Natural killer cell (primary cell): ENCODE measurements at regions not wholly inside any gene's neighbourhood (a gene's known extent, or its start where the extent isn't known, plus 50 kb on each side); places are given as distances from the start of the nearest gene placed in this dataset.

Source experiments
- ATAC-seq, 3 donors: fragments of 150-1000 bp in 2 of 3; fragments of 200-7000 bp in 1 of 3; cut with Tn5 transposase; 1 replicate in 1 of 3; 2 replicates in 2 of 3; pipeline ENCODE4 v1.10.0; 2021; ENCODE audit warnings: mild to moderate bottlenecking in 2 of 3, moderate library complexity in 2 of 3
- DNase-seq, 2 donors: peaks; one replicate each; pipeline versions ENCODE4 v3.0.0 to v3.0.0-alpha.2; 2013 to 2021; ENCODE audit warnings: mixed read lengths in 1 of 2
- H3K27ac ChIP-seq: one replicate; pipeline ENCODE4 v1.5.1; 2013; ENCODE audit warnings: mild to moderate bottlenecking, low read length
- H3K27me3 ChIP-seq: one replicate; pipeline ENCODE4 v1.6.1; 2013; ENCODE audit warnings: low read length; ENCODE audit not compliant: control insufficient read depth, insufficient read depth
- H3K36me3 ChIP-seq: one replicate; pipeline ENCODE4 v1.6.1; 2013; ENCODE audit warnings: low read length; ENCODE audit not compliant: control insufficient read depth, insufficient read depth
- H3K4me1 ChIP-seq: one replicate; pipeline ENCODE4 v1.6.1; 2013; ENCODE audit warnings: low read length; ENCODE audit not compliant: control insufficient read depth, insufficient read depth
- H3K4me3 ChIP-seq: one replicate; pipeline ENCODE4 v1.5.1; 2013; ENCODE audit warnings: low read length
- H3K9me3 ChIP-seq: one replicate; pipeline ENCODE4 v1.6.1; 2013; ENCODE audit warnings: low read length; ENCODE audit not compliant: control insufficient read depth, insufficient read depth
- H3K27ac Mint-ChIP-seq, 2 donors: one replicate each; pipeline ENCODE4 v1.8.0; 2022; ENCODE audit warnings: mild to moderate bottlenecking in 2 of 2, mixed read lengths in 2 of 2, moderate library complexity in 1 of 2
- H3K27me3 Mint-ChIP-seq, 2 donors: one replicate each; pipeline ENCODE4 v1.8.0; 2022; ENCODE audit warnings: low read depth in 2 of 2, mixed read lengths in 2 of 2
- H3K36me3 Mint-ChIP-seq: one replicate; pipeline ENCODE4 v1.8.0; 2022; ENCODE audit warnings: mixed read lengths
- H3K4me1 Mint-ChIP-seq, 2 donors: one replicate each; pipeline ENCODE4 v1.8.0; 2022; ENCODE audit warnings: mixed read lengths in 2 of 2
- H3K4me3 Mint-ChIP-seq: one replicate; pipeline ENCODE4 v1.8.0; 2022; ENCODE audit warnings: mild to moderate bottlenecking, moderate library complexity, mixed read lengths
- H3K9me3 Mint-ChIP-seq, 2 donors: one replicate each; pipeline ENCODE4 v1.8.0; 2022; ENCODE audit warnings: mixed read lengths in 2 of 2
- CTCF ChIP-seq: fragments of 200-600 bp; IDR thresholded peaks from one replicate; pipeline ENCODE4 v1.8.0; 2022; ENCODE audit warnings: antibody characterized with exemption
- WGBS: methylation state at CpG from one replicate; pipeline ENCODE4 v1.1.7; 2013; ENCODE audit warnings: missing lambda C conversion rate; ENCODE audit not compliant: insufficient coverage; 5-methylcytosine and 5-hydroxymethylcytosine counted together
- intact Hi-C: fragments of 100-400 bp; cut with micrococcal nuclease; formaldehyde crosslinking; loops from one replicate; pipeline ENCODE4 v1.14.2; 2022

GRCh38 chr3:27623085-27623753 lies 98.9 kb downstream of the EOMES start:
- H3K4me3 Mint-ChIP-seq = no peak overlapping the region
- no peaks in the 10 kb centered on the region for H3K36me3 ChIP-seq
- WGBS = 89% methylated on average over 4 of the region's 4 CpGs
- no peak overlapping the region for H3K27ac ChIP-seq
- H3K36me3 Mint-ChIP-seq = no peaks in the 10 kb centered on the region
- no peak overlapping the region for H3K4me3 ChIP-seq
- no peaks in the 10 kb centered on the region for H3K9me3 ChIP-seq
- H3K4me1 Mint-ChIP-seq = peaks cover 36 to 41% of the 10 kb centered on the region in 2 donors
- H3K4me1 ChIP-seq = peaks cover 12% of the 10 kb centered on the region
- ATAC-seq (no peak), DNase-seq (no peak)
- TF ChIP-seq CTCF = no peak
- H3K27ac Mint-ChIP-seq = no peak overlapping the region
- H3K27me3 ChIP-seq = no peaks in the 10 kb centered on the region
- no peaks in the 10 kb centered on the region for H3K27me3 Mint-ChIP-seq
- no peaks in the 10 kb centered on the region for H3K9me3 Mint-ChIP-seq
- intact Hi-C loops = no loop called here

GRCh38 chr3:27617552-27617951 lies 104.6 kb downstream of the EOMES start:
- no peak overlapping the region for H3K4me3 Mint-ChIP-seq
- no peak overlapping the region for H3K27ac Mint-ChIP-seq
- WGBS = 85% methylated on average over 5 of the region's 5 CpGs
- H3K4me3 ChIP-seq = no peak overlapping the region
- H3K36me3 Mint-ChIP-seq = no peaks in the 10 kb centered on the region
- H3K36me3 ChIP-seq = no peaks in the 10 kb centered on the region
- ATAC-seq (no peak), DNase-seq (no peak)
- H3K9me3 ChIP-seq = peaks cover 9% of the 10 kb centered on the region
- H3K27ac ChIP-seq = no peak overlapping the region
- peaks cover 0 to 2% of the 10 kb centered on the region in 2 donors for H3K9me3 Mint-ChIP-seq
- intact Hi-C loops = no loop called here
- H3K4me1 ChIP-seq = no peaks in the 10 kb centered on the region
- H3K27me3 ChIP-seq = no peaks in the 10 kb centered on the region
- no peak for TF ChIP-seq CTCF
- no peaks in the 10 kb centered on the region for H3K27me3 Mint-ChIP-seq
- peaks cover 0 to 4% of the 10 kb centered on the region in 2 donors for H3K4me1 Mint-ChIP-seq

GRCh38 chr3:27616031-27616430 lies 106.1 kb downstream of the EOMES start:
- DNase-seq = no peak
- 94% methylated on average over 4 of the region's 4 CpGs for WGBS
- no peaks in the 10 kb centered on the region for H3K36me3 ChIP-seq
- H3K4me1 ChIP-seq = no peaks in the 10 kb centered on the region
- no peaks in the 10 kb centered on the region for H3K27me3 ChIP-seq
- no peak overlapping the region for H3K4me3 ChIP-seq
- Mint-ChIP-seq H3K4me1 (peaks cover 0 to 4% of the 10 kb centered on the region in 2 donors), H3K27ac (no peak overlapping the region), H3K36me3 (no peaks in the 10 kb centered on the region), H3K9me3 (peaks cover 0 to 2% of the 10 kb centered on the region in 2 donors), H3K27me3 (no peaks in the 10 kb centered on the region), H3K4me3 (no peak overlapping the region)
- no peak for TF ChIP-seq CTCF
- no peak overlapping the region for H3K27ac ChIP-seq
- ATAC-seq = no peak
- H3K9me3 ChIP-seq = peaks cover 9% of the 10 kb centered on the region
- intact Hi-C loops = no loop called here

GRCh38 chr3:27615555-27615954 lies 106.6 kb downstream of the EOMES start:
- DNase-seq = no peak
- Histone ChIP-seq H3K9me3 (peaks cover 9% of the 10 kb centered on the region), H3K4me1 (no peaks in the 10 kb centered on the region), H3K27me3 (no peaks in the 10 kb centered on the region), H3K36me3 (no peaks in the 10 kb centered on the region), H3K4me3 (no peak overlapping the region), H3K27ac (no peak overlapping the region)
- Mint-ChIP-seq H3K4me1 (peaks cover 0 to 4% of the 10 kb centered on the region in 2 donors), H3K27ac (no peak overlapping the region), H3K4me3 (no peak overlapping the region), H3K36me3 (no peaks in the 10 kb centered on the region), H3K27me3 (no peaks in the 10 kb centered on the region), H3K9me3 (peaks cover 0 to 2% of the 10 kb centered on the region in 2 donors)
- intact Hi-C loops = no loop called here
- 83% methylated on average over 1 of the region's 1 CpG for WGBS
- no peak for TF ChIP-seq CTCF
- ATAC-seq = no peak
